ENCODE measurements at regions not wholly inside any gene's neighbourhood (a gene's known extent, or its start where the extent isn't known, plus 50 kb on each side); places are given as distances from the start of the nearest gene placed in this dataset.

DNA sequence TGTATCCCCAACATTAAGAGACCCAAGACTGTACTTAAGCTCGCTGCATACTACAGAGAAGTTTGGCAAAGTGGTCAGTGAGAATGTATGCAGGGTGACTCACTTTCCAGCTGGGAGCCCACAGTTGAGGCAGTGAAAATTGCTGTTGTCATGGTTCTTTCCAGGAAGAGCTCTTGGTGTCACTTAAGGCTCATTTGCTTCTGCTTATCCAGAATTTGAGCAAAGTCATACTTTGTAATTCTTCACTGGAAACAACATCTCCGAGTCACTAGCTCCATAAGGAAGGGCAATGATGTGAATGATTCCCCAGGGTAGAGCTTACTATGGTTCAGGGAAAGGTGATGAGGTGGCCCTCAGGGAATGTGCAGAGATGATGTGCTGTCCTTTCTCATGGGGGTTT lies 65.4 kb upstream of the FBXL4 start (continued):
- TF ChIP-seq, protein P1, sequence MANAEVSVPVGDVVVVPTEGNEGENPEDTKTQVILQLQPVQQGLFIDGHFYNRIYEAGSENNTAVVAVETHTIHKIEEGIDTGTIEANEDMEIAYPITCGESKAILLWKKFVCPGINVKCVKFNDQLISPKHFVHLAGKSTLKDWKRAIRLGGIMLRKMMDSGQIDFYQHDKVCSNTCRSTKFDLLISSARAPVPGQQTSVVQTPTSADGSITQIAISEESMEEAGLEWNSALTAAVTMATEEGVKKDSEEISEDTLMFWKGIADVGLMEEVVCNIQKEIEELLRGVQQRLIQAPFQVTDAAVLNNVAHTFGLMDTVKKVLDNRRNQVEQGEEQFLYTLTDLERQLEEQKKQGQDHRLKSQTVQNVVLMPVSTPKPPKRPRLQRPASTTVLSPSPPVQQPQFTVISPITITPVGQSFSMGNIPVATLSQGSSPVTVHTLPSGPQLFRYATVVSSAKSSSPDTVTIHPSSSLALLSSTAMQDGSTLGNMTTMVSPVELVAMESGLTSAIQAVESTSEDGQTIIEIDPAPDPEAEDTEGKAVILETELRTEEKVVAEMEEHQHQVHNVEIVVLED (CRISPR knock-in tag; IDR thresholded peaks at IDR 0.05): no peak
- no peak for TF ChIP-seq ZC3H8 (IDR thresholded peaks at IDR 0.05)
- TF ChIP-seq DIDO1 (tag; IDR thresholded peaks at IDR 0.05; ENCODE audit: low read depth): no peak
- TF ChIP-seq CBFA2T3 (IDR thresholded peaks at IDR 0.05): no peak
- TF ChIP-seq ZNF431 (CRISPR knock-in tag; IDR thresholded peaks at IDR 0.05): no peak
- TF ChIP-seq ZNF707 (CRISPR knock-in tag; conservative IDR thresholded peaks at IDR 0.05): no peak
- TF ChIP-seq CBFA2T2 (conservative IDR thresholded peaks at IDR 0.05): no peak
- no peak for TF ChIP-seq ATF2 (CRISPR knock-in tag; IDR thresholded peaks at IDR 0.05)
- no peak for TF ChIP-seq ZNF398 (CRISPR knock-in tag; IDR thresholded peaks at IDR 0.05)
- TF ChIP-seq CEBPB (tag; IDR thresholded peaks at IDR 0.05): no peak

Data from K562 (cell line).